ENCODE measurements at regions not wholly inside any gene's neighbourhood (a gene's known extent, or its start where the extent isn't known, plus 50 kb on each side); places are given as distances from the start of the nearest gene placed in this dataset.

GRCh38 chr5:44695259-44695658, 113.5 kb upstream of the MRPS30 start:
- TF ChIP-seq CTCF (IDR thresholded peaks at IDR 0.05; ENCODE audit: borderline replicate concordance, extremely low read depth, low read length, poor library complexity, severe bottlenecking) (no peak), EZH2 (IDR thresholded peaks at IDR 0.05; ENCODE audit: borderline replicate concordance, low read depth, low read length, severe bottlenecking) (no peak)
